Neural progenitor cell (in vitro differentiated cells): ENCODE measurements at regions not wholly inside any gene's neighbourhood (a gene's known extent, or its start where the extent isn't known, plus 50 kb on each side); places are given as distances from the start of the nearest gene placed in this dataset.

Source experiments
- DNase-seq: peaks from one replicate; pipeline ENCODE4 v3.0.0-alpha.2; 2016; ENCODE audit warnings: low spot score
- H2AFZ ChIP-seq: fragments of 200-600 bp; sonication (generic); replicated peaks from 2 replicates; pipeline ENCODE4 v1.6.1; 2016; ENCODE audit warnings: antibody characterized with exemption
- H3F3A ChIP-seq: fragments of 200-600 bp; sonication (generic); 2 replicates; pipeline ENCODE4 v1.6.1; 2016; ENCODE audit warnings: antibody characterized with exemption, low read depth
- H3K27ac ChIP-seq: fragments of 200-600 bp; sonication (generic); 2 replicates; pipeline ENCODE4 v1.5.1; 2016; ENCODE audit warnings: mild to moderate bottlenecking
- H3K27me3 ChIP-seq: fragments of 200-600 bp; sonication (generic); 2 replicates; pipeline ENCODE4 v1.6.1; 2016; ENCODE audit warnings: mild to moderate bottlenecking, moderate library complexity
- H3K36me3 ChIP-seq: fragments of 200-600 bp; sonication (generic); 2 replicates; pipeline ENCODE4 v1.5.1; 2016
- H3K4me1 ChIP-seq: fragments of 200-600 bp; sonication (generic); 2 replicates; pipeline ENCODE4 v1.6.1; 2016; ENCODE audit warnings: mixed run types
- H3K4me2 ChIP-seq: fragments of 200-600 bp; sonication (generic); 2 replicates; pipeline ENCODE4 v1.6.1; 2016
- H3K4me3 ChIP-seq: fragments of 200-600 bp; sonication (generic); 2 replicates; pipeline ENCODE4 v1.5.1; 2016
- H3K79me2 ChIP-seq: fragments of 200-600 bp; sonication (generic); 2 replicates; pipeline ENCODE4 v1.6.1; 2016; ENCODE audit warnings: low read depth
- H3K9ac ChIP-seq: fragments of 200-600 bp; sonication (generic); 2 replicates; pipeline ENCODE4 v1.6.1; 2016
- H3K9me3 ChIP-seq: fragments of 200-600 bp; sonication (generic); 2 replicates; pipeline ENCODE4 v1.5.1; 2016; ENCODE audit warnings: low read depth
- H4K20me1 ChIP-seq: fragments of 200-600 bp; sonication (generic); 2 replicates; pipeline ENCODE4 v1.6.1; 2016; ENCODE audit warnings: low read depth
- H3K27ac Mint-ChIP-seq: 3 replicates; pipeline ENCODE4 v1.8.0; 2021; ENCODE audit warnings: mixed read lengths
- H3K27me3 Mint-ChIP-seq: 2 replicates; pipeline ENCODE4 v1.8.0; 2022; ENCODE audit warnings: low read depth, mild to moderate bottlenecking, inconsistent platforms, moderate library complexity, mixed read lengths; ENCODE audit not compliant: insufficient read depth
- H3K36me3 Mint-ChIP-seq: 3 replicates; pipeline ENCODE4 v1.8.0; 2021; ENCODE audit warnings: mixed read lengths
- H3K4me1 Mint-ChIP-seq: 3 replicates; pipeline ENCODE4 v1.8.0; 2021; ENCODE audit warnings: mixed read lengths
- H3K4me3 Mint-ChIP-seq: 3 replicates; pipeline ENCODE4 v1.8.0; 2021; ENCODE audit warnings: mild to moderate bottlenecking, moderate library complexity, mixed read lengths
- H3K9me3 Mint-ChIP-seq: 3 replicates; pipeline ENCODE4 v1.8.0; 2020; ENCODE audit warnings: mixed read lengths
- EZH2 ChIP-seq: fragments of 200-600 bp; sonication (generic); IDR thresholded peaks from 2 replicates; pipeline ENCODE4 v1.6.1; 2017; ENCODE audit warnings: antibody characterized with exemption, mild to moderate bottlenecking, moderate library complexity
- EZH2phosphoT487 ChIP-seq: fragments of 200-600 bp; sonication (generic); IDR thresholded peaks from 2 replicates; pipeline ENCODE4 v1.6.1; 2017; ENCODE audit warnings: antibody characterized with exemption
- TF ChIP-seq, protein P1 (sequence below): fragments of 200-600 bp; sonication (generic); IDR thresholded peaks from 2 replicates; pipeline ENCODE4 v1.5.1; 2017; ENCODE audit warnings: antibody characterized with exemption, mild to moderate bottlenecking

DNA sequence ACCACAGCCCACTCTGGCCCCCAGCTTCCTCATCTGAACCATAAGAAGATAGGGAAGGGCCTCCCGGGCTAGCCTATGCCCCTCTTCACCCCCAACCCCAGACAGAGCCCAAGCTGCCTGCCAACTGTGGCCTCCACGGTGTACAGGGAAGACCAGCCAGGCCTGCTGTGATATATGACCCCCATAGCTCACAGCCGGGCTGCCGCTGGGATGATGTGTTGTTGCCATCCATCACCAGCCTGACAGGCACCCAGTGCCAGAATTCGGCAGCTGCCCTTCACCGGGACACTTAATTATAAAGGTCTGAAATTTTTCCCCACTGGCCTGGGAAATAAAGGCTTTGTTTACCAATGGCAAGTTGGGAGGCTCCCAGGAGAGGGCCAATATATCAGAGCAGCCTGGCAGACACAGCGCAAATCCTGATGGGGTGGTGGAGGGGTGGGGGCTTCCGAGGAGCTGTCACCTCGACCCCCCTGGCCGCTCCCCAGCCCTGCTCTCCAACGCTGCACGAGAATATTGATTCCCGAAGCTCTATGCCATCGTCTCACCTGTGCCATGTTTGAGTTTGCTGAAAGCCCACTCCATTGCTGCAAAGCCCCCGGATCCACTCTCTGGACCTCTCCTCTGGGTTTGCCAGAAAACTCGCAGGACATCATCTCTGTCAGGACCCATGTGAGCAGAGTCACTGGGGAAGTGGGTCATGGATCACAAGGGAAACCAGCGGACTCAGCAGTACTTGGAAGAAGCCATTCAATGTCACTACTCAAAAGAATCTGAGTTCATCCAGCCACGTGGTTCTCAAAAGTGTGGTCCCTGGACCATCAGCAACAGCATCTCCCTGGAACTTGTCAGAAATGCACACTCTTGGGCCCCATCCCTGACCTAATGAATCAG, 296.9 kb downstream of the MN1 start:
- H3K27me3 Mint-ChIP-seq, result peaks cover 12% of the 10 kb centered on the region
- TF ChIP-seq EZH2phosphoT487 (no peak), EZH2 (no peak)
- TF ChIP-seq, protein P1, sequence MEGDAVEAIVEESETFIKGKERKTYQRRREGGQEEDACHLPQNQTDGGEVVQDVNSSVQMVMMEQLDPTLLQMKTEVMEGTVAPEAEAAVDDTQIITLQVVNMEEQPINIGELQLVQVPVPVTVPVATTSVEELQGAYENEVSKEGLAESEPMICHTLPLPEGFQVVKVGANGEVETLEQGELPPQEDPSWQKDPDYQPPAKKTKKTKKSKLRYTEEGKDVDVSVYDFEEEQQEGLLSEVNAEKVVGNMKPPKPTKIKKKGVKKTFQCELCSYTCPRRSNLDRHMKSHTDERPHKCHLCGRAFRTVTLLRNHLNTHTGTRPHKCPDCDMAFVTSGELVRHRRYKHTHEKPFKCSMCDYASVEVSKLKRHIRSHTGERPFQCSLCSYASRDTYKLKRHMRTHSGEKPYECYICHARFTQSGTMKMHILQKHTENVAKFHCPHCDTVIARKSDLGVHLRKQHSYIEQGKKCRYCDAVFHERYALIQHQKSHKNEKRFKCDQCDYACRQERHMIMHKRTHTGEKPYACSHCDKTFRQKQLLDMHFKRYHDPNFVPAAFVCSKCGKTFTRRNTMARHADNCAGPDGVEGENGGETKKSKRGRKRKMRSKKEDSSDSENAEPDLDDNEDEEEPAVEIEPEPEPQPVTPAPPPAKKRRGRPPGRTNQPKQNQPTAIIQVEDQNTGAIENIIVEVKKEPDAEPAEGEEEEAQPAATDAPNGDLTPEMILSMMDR, result no peak
- Histone ChIP-seq H4K20me1 (no peaks in the 10 kb centered on the region), H3K4me1 (peaks cover 31% of the 10 kb centered on the region), H3K36me3 (no peaks in the 10 kb centered on the region), H3K4me2 (no peak overlapping the region), H3K9me3 (no peaks in the 10 kb centered on the region), H2AFZ (no peak overlapping the region), H3F3A (peaks cover 44% of the 10 kb centered on the region), H3K9ac (no peak overlapping the region), H3K27me3 (peaks cover 36% of the 10 kb centered on the region), H3K27ac (no peak overlapping the region), H3K79me2 (no peaks in the 10 kb centered on the region), H3K4me3 (no peak overlapping the region)
- H3K36me3 Mint-ChIP-seq, result no peaks in the 10 kb centered on the region
- H3K9me3 Mint-ChIP-seq, result no peaks in the 10 kb centered on the region
- no peak overlapping the region for H3K4me3 Mint-ChIP-seq
- no peak for DNase-seq
- peak overlapping the region; percentile 78 for H3K27ac Mint-ChIP-seq
- peaks cover 32% of the 10 kb centered on the region for H3K4me1 Mint-ChIP-seq

DNA sequence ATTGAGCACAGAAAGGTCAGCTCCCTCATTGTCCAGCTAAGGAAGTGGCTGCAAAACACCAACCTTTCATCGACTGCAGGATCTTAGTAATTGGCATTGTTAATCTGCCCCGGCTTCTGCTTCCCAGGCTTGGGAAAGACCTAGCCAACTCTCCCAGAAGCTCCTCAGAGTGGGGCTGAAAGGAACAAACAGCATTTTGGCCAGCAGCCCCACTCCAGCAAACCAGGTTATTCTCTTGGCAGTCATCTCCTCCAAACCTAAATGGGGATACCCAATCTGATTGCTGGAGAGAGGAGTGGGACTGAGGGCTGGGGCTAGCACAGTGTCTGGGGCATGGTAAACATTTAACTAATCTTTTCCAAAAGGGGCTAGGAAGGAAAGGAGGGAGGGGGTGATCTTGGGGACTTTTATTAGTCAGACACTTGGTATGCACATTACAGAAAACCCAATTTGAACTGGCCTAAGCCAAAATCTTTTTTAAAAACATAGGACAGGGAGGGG, 294.4 kb downstream of the MN1 start:
- Histone ChIP-seq H3K27ac (no peak overlapping the region), H3K4me3 (no peak overlapping the region), H3K79me2 (no peaks in the 10 kb centered on the region), H3K4me2 (no peak overlapping the region), H3K9ac (no peak overlapping the region), H3K9me3 (no peaks in the 10 kb centered on the region), H3K4me1 (peaks cover 17% of the 10 kb centered on the region), H2AFZ (peak overlapping the region; percentile 34), H3K27me3 (peaks cover 36% of the 10 kb centered on the region), H3F3A (peaks cover 18% of the 10 kb centered on the region), H4K20me1 (no peaks in the 10 kb centered on the region), H3K36me3 (no peaks in the 10 kb centered on the region)
- DNase-seq, result no peak
- Mint-ChIP-seq H3K36me3 (no peaks in the 10 kb centered on the region), H3K27ac (peak overlapping the region; percentile 39), H3K4me1 (peaks cover 32% of the 10 kb centered on the region), H3K27me3 (peaks cover 7% of the 10 kb centered on the region), H3K9me3 (no peaks in the 10 kb centered on the region), H3K4me3 (no peak overlapping the region)
- TF ChIP-seq, protein P1, result no peak
- TF ChIP-seq EZH2phosphoT487 (no peak), EZH2 (no peak)

DNA sequence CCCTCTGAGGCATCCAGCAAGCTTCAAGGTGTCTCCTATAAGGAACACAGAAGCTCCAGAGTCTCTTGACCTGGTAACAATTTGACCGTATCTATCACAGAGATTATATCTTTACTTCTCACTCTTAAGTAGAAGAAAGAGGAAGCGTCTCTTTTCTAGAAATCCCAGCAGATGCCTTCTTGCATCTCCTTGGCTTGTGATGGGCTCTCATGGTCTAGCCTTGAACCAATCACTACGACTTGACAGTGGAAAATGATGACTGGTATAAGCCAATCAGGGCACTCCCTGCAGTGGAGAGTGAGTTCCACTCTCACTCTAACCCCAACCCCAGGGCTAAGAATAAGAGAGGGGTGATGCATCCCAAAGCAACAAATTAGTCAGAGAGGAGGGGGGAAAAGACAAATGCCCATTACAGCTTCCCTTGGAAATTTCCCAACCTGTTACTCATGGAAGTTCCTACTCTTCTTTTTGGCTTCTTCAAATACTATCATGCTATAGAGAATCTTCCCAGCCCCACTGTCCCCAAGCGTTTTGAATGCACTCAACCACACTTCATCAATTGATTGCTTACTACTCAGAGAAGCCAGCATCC, 293.5 kb downstream of the MN1 start:
- Histone ChIP-seq H3K36me3 (no peaks in the 10 kb centered on the region), H3K27me3 (peaks cover 35% of the 10 kb centered on the region), H3K79me2 (no peaks in the 10 kb centered on the region), H2AFZ (no peak overlapping the region), H3K9ac (no peak overlapping the region), H3K4me1 (peaks cover 10% of the 10 kb centered on the region), H3K4me3 (no peak overlapping the region), H3K27ac (no peak overlapping the region), H3K4me2 (no peak overlapping the region), H3K9me3 (no peaks in the 10 kb centered on the region), H4K20me1 (no peaks in the 10 kb centered on the region), H3F3A (peaks cover 10% of the 10 kb centered on the region)
- H3K4me3 Mint-ChIP-seq, result no peak overlapping the region
- H3K9me3 Mint-ChIP-seq, result no peaks in the 10 kb centered on the region
- H3K36me3 Mint-ChIP-seq, result no peaks in the 10 kb centered on the region
- peaks cover 7% of the 10 kb centered on the region for H3K27me3 Mint-ChIP-seq
- H3K27ac Mint-ChIP-seq, result no peak overlapping the region
- DNase-seq, result no peak
- H3K4me1 Mint-ChIP-seq, result peaks cover 28% of the 10 kb centered on the region
- TF ChIP-seq EZH2, result no peak
- no peak for TF ChIP-seq EZH2phosphoT487
- TF ChIP-seq, protein P1, result no peak
